HFFc6 (cell line): ENCODE measurements at regions not wholly inside any gene's neighbourhood (a gene's known extent, or its start where the extent isn't known, plus 50 kb on each side); places are given as distances from the start of the nearest gene placed in this dataset.
"Not testable (repeated sequence)": the region's sequence is repeated elsewhere in the genome, so short reads cannot be mapped to it uniquely, and the experiment has no call there.

Experiments
- DNase-seq: peaks from one replicate; pipeline ENCODE4 v3.0.0-alpha.2; 2018
- H3K27ac Mint-ChIP-seq: 2 replicates; pipeline ENCODE4 v1.8.0; 2020; ENCODE audit warnings: mild to moderate bottlenecking, mixed read lengths
- H3K27me3 Mint-ChIP-seq: 2 replicates; pipeline ENCODE4 v1.8.0; 2021; ENCODE audit warnings: mild to moderate bottlenecking, moderate library complexity, mixed read lengths; ENCODE audit not compliant: insufficient read depth
- H3K36me3 Mint-ChIP-seq: 2 replicates; pipeline ENCODE4 v1.8.0; 2021; ENCODE audit warnings: low read depth, mixed read lengths
- H3K4me1 Mint-ChIP-seq: 2 replicates; pipeline ENCODE4 v1.8.0; 2020; ENCODE audit warnings: low read depth, mixed read lengths
- H3K4me3 Mint-ChIP-seq: 2 replicates; pipeline ENCODE4 v1.8.0; 2020; ENCODE audit warnings: mild to moderate bottlenecking, moderate library complexity, mixed read lengths
- H3K9me3 Mint-ChIP-seq: 2 replicates; pipeline ENCODE4 v1.8.0; 2020; ENCODE audit warnings: mild to moderate bottlenecking, mixed read lengths
- TF ChIP-seq, protein P1 (sequence below): fragments of 200-600 bp; sonication (generic); IDR thresholded peaks from 2 replicates; pipeline ENCODE4 v1.5.0; 2021; ENCODE audit warnings: antibody characterized with exemption, mild to moderate bottlenecking

DNA sequence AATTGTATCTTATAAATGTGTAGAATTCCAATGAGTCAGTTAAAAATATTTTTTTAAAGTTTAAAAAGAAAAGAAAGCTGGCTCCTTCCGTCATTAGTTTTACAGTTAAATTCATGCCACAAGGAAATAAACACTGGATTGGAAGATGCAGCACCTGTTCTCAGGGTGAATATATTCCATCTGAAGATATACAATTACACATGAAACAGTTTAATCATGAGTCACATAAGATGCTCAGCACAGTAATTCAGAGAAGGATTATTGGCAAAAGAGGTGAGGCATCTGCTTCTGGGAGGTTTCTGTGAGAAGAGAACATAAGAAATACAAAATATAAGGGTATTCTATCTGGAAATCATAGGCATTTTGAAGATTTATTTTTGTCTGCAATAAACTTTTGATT, 376.5 kb upstream of the SORCS1 start:
- no peaks in the 10 kb centered on the region for H3K27me3 Mint-ChIP-seq
- no peak overlapping the region for H3K4me3 Mint-ChIP-seq
- DNase-seq = no peak
- no peaks in the 10 kb centered on the region for H3K36me3 Mint-ChIP-seq
- H3K27ac Mint-ChIP-seq = no peak overlapping the region
- H3K9me3 Mint-ChIP-seq = peaks cover 26% of the 10 kb centered on the region
- TF ChIP-seq, protein P1, sequence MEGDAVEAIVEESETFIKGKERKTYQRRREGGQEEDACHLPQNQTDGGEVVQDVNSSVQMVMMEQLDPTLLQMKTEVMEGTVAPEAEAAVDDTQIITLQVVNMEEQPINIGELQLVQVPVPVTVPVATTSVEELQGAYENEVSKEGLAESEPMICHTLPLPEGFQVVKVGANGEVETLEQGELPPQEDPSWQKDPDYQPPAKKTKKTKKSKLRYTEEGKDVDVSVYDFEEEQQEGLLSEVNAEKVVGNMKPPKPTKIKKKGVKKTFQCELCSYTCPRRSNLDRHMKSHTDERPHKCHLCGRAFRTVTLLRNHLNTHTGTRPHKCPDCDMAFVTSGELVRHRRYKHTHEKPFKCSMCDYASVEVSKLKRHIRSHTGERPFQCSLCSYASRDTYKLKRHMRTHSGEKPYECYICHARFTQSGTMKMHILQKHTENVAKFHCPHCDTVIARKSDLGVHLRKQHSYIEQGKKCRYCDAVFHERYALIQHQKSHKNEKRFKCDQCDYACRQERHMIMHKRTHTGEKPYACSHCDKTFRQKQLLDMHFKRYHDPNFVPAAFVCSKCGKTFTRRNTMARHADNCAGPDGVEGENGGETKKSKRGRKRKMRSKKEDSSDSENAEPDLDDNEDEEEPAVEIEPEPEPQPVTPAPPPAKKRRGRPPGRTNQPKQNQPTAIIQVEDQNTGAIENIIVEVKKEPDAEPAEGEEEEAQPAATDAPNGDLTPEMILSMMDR = no peak
- H3K4me1 Mint-ChIP-seq = no peaks in the 10 kb centered on the region

- TF ChIP-seq, protein P1 = no peak
- Mint-ChIP-seq H3K4me1 (no peaks in the 10 kb centered on the region), H3K27ac (no peak overlapping the region), H3K4me3 (no peak overlapping the region), H3K9me3 (peaks cover 48% of the 10 kb centered on the region), H3K27me3 (no peaks in the 10 kb centered on the region; the same call in none of the 2 replicates), H3K36me3 (no peaks in the 10 kb centered on the region)
- DNase-seq = no peak
Observed at GRCh38 chr10:107529350-107529749, 364.8 kb upstream of the SORCS1 start.

DNA sequence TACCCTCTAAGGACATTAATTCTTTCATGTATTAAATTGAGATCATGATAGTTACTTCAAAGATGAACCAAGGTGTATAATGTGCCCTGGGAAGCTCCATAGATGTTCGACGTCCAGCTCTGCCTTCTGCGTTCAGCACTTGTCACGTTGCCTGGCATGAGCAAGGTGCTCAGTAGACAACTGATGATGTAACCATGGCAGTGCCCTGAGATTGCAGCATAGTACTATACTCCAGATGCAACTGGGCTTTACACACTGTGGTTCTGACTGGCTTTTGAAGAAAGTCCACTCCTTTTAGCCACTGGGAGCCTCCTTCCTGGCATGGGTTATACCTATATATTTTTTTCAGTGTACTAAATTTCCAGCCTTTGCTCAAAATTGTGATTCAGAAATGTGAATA, 355.8 kb upstream of the SORCS1 start:
- Mint-ChIP-seq H3K4me3 (no peak overlapping the region), H3K9me3 (peaks cover 50% of the 10 kb centered on the region), H3K27me3 (no peaks in the 10 kb centered on the region; the same call in 1 of the 2 replicates), H3K4me1 (no peaks in the 10 kb centered on the region), H3K36me3 (no peaks in the 10 kb centered on the region), H3K27ac (no peak overlapping the region)
- no peak for DNase-seq
- TF ChIP-seq, protein P1 = no peak

- no peak for DNase-seq
- no peaks in the 10 kb centered on the region for H3K36me3 Mint-ChIP-seq
- peaks cover 46% of the 10 kb centered on the region for H3K9me3 Mint-ChIP-seq
- H3K27ac Mint-ChIP-seq = no peak overlapping the region
- no peaks in the 10 kb centered on the region for H3K4me1 Mint-ChIP-seq
- H3K4me3 Mint-ChIP-seq = no peak overlapping the region
- H3K27me3 Mint-ChIP-seq = no peaks in the 10 kb centered on the region
- TF ChIP-seq, protein P1 = no peak
Observed at GRCh38 chr10:107517811-107518210, 353.3 kb upstream of the SORCS1 start.

DNA sequence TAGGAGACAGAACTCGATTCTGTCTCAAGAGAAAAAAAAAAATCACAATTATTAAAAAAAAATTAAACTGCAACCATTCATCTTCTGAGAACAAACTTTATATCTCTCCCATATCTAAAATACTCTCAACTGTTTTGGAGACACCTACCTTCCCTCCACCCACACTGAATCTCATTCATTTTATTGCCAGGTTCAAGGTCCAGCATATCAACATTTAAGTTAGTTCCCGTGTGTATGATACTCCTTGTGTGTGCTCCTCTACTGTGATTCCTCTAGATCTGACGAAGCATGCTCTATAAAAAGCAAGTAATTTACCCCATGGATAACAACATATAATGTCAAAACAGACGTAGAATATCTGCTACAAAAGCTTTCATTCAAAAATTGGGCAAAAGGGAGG, 351.8 kb upstream of the SORCS1 start:
- no peaks in the 10 kb centered on the region for H3K27me3 Mint-ChIP-seq
- TF ChIP-seq, protein P1 = no peak
- H3K4me3 Mint-ChIP-seq = no peak overlapping the region
- H3K27ac Mint-ChIP-seq = no peak overlapping the region
- peaks cover 49% of the 10 kb centered on the region for H3K9me3 Mint-ChIP-seq
- H3K36me3 Mint-ChIP-seq = no peaks in the 10 kb centered on the region
- no peak for DNase-seq
- no peaks in the 10 kb centered on the region for H3K4me1 Mint-ChIP-seq

DNA sequence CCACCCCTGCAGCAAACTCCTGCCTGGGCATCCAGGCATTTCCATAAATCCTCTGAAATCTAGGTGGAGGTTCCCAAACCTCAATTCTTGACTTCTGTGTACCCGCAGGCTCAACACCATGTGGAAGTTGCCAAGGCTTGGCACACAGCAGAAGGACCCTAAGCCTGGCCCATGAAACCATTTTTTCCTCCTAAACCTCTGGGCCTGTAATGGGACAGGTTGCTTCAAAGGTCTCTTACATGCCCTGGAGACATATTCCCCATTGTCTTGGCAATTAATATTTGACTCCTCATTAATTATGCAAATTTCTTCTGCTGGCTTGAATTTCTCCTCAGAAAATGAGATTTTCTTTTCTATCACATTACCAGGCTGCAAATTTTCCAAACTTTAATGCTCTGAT, 339.5 kb upstream of the SORCS1 start:
- not testable (repeated sequence) for H3K4me3 Mint-ChIP-seq, H3K4me1 Mint-ChIP-seq, H3K27ac Mint-ChIP-seq, H3K36me3 Mint-ChIP-seq, H3K27me3 Mint-ChIP-seq, DNase-seq
- peaks cover 54% of the 10 kb centered on the region for H3K9me3 Mint-ChIP-seq
